Pons (tissue), 1 donor: ENCODE measurements at regions not wholly inside any gene's neighbourhood (a gene's known extent, or its start where the extent isn't known, plus 50 kb on each side); places are given as distances from the start of the nearest gene placed in this dataset.
"Not testable (repeated sequence)": the region's sequence is repeated elsewhere in the genome, so short reads cannot be mapped to it uniquely, and the experiment has no call there.

Experiments
- DNase-seq: peaks from one replicate; pipeline ENCODE4 v3.0.0-alpha.2; 2016; ENCODE audit warnings: low spot score

- not testable (repeated sequence) for DNase-seq
Measured at GRCh38 chrX:71822314-71822713, 59.2 kb downstream of the CXorf49B start.

GRCh38 chrX:71823391-71824057 is 60.4 kb downstream of the CXorf49B start:
- DNase-seq, result no peak

GRCh38 chrX:71828086-71828485 is 64.9 kb downstream of the CXorf49B start:
- DNase-seq, result no peak

- not testable (repeated sequence) for DNase-seq
Measured at GRCh38 chrX:71838092-71838491, 72.6 kb upstream of the NHSL2 start.

GRCh38 chrX:71846429-71846828 is 64.2 kb upstream of the NHSL2 start:
- no peak for DNase-seq

GRCh38 chrX:71852182-71852581 is 58.5 kb upstream of the NHSL2 start:
- no peak for DNase-seq

- peak; percentile 19 for DNase-seq
Measured at GRCh38 chrX:71859637-71860036, 51.0 kb upstream of the NHSL2 start.
